HEK293T (cell line): ENCODE measurements at regions not wholly inside any gene's neighbourhood (a gene's known extent, or its start where the extent isn't known, plus 50 kb on each side); places are given as distances from the start of the nearest gene placed in this dataset.

ENCODE experiments used
- CTBP1 ChIP-seq: fragments of 450-650 bp; IDR thresholded peaks from 2 replicates; pipeline ENCODE4 v1.6.1; 2016; ENCODE audit warnings: borderline replicate concordance
- ELF4 ChIP-seq: fragments of 450-650 bp; IDR thresholded peaks from 2 replicates; pipeline ENCODE4 v1.6.1; 2017; ENCODE audit warnings: antibody characterized with exemption
- FOXA1 ChIP-seq: fragments of 450-650 bp; IDR thresholded peaks from 2 replicates; pipeline ENCODE4 v1.6.1; 2016; ENCODE audit warnings: mild to moderate bottlenecking
- FOXM1 ChIP-seq: fragments of 450-650 bp; IDR thresholded peaks from 2 replicates; pipeline ENCODE4 v1.6.1; 2017; ENCODE audit warnings: mild to moderate bottlenecking, borderline replicate concordance
- ZNF384 ChIP-seq: fragments of 450-650 bp; IDR thresholded peaks from 2 replicates; pipeline ENCODE4 v1.6.1; 2016

GRCh38 chr1:216884614-216885229 is 161.5 kb upstream of the ESRRG start:
- TF ChIP-seq FOXM1 (no peak), CTBP1 (no peak), ELF4 (no peak), ZNF384 (no peak), FOXA1 (no peak)
